ENCODE measurements at regions not wholly inside any gene's neighbourhood (a gene's known extent, or its start where the extent isn't known, plus 50 kb on each side); places are given as distances from the start of the nearest gene placed in this dataset.

DNA sequence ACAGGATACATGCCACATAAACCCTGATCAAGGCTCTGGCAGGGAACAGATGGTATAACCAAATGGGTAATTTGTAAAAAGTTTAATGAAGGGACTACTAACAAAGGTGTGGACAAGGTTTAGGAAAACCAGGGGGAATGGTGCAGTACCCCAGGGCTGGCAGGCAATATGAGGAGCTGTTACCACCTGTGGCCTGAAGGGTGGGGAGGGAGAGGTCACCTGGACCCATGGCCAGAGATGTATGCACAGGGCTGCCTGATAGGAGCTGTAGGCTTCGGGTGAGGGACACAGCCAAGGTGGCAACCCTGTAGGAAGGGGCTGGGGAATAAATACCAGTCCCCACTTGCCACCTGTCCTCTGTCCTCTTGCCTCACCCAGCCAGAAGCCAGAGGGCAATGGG is 51.4 kb upstream of the ID3 start:
- Histone ChIP-seq H3K27me3 (ENCODE audit: control insufficient read depth in 3 of 3, insufficient read depth in 3 of 3, low read length in 3 of 3) (no peaks in the 10 kb centered on the region), H3K36me3 (ENCODE audit: control insufficient read depth in 3 of 3, insufficient read depth in 2 of 3, low read depth in 1 of 3, low read length in 3 of 3) (no peaks in the 10 kb centered on the region), H3K9me3 (ENCODE audit: control insufficient read depth in 2 of 2, insufficient read depth in 1 of 2, low read depth in 1 of 2, low read length in 1 of 2) (no peaks in the 10 kb centered on the region), H3K4me1 (ENCODE audit: control insufficient read depth in 3 of 3, insufficient read depth in 2 of 3, low read depth in 1 of 3, low read length in 2 of 3) (no peaks in the 10 kb centered on the region), H3K4me3 (ENCODE audit: low read depth in 1 of 3, low read length in 3 of 3) (no peak overlapping the region), H3K27ac (ENCODE audit: low read depth in 1 of 3, low read length in 2 of 3) (no peak overlapping the region)
- FAIRE-seq, result no peak
- 44 to 87% (median 86%) methylated on average over 1 of the region's 1 CpG for WGBS, 3 donors
- DNase-seq, result no peak

- WGBS, 3 donors, result 94 to 97% (median 94%) methylated on average over 5 of the region's 5 CpGs
- FAIRE-seq, result no peak
These were observed 50.7 kb upstream of the ID3 start for GRCh38 chr1:23609971-23610370.

More at GRCh38 chr1:23609971-23610370, 50.7 kb upstream of the ID3 start:
- no peaks in the 10 kb centered on the region for H3K36me3 ChIP-seq (ENCODE audit: control insufficient read depth in 3 of 3, insufficient read depth in 2 of 3, low read depth in 1 of 3, low read length in 3 of 3)
- no peaks in the 10 kb centered on the region for H3K27me3 ChIP-seq (ENCODE audit: control insufficient read depth in 3 of 3, insufficient read depth in 3 of 3, low read length in 3 of 3)
- no peaks in the 10 kb centered on the region for H3K9me3 ChIP-seq (ENCODE audit: control insufficient read depth in 2 of 2, insufficient read depth in 1 of 2, low read depth in 1 of 2, low read length in 1 of 2)
- H3K4me3 ChIP-seq (ENCODE audit: low read depth in 1 of 3, low read length in 3 of 3), result no peak overlapping the region
- H3K4me1 ChIP-seq (ENCODE audit: control insufficient read depth in 3 of 3, insufficient read depth in 2 of 3, low read depth in 1 of 3, low read length in 2 of 3), result no peaks in the 10 kb centered on the region
- DNase-seq, result no peak
- H3K27ac ChIP-seq (ENCODE audit: low read depth in 1 of 3, low read length in 2 of 3), result no peak overlapping the region
